Peyer's patch (tissue), 4 donors: ENCODE measurements at regions not wholly inside any gene's neighbourhood (a gene's known extent, or its start where the extent isn't known, plus 50 kb on each side); places are given as distances from the start of the nearest gene placed in this dataset.

Source experiments
- DNase-seq, 3 donors: peaks; one replicate each; pipeline ENCODE4 v3.0.0-alpha.2; 2017 to 2019
- H3K27ac ChIP-seq, 4 donors: fragments of 200-600 bp; sonication (generic); one replicate each; pipeline ENCODE4 v1.5.1; 2016 to 2019
- H3K27me3 ChIP-seq, 2 donors: fragments of 200-600 bp; sonication (generic); one replicate each; pipeline ENCODE4 v1.5.1; 2019
- H3K36me3 ChIP-seq, 3 donors: fragments of 200-600 bp; sonication (generic); one replicate each; pipeline ENCODE4 v1.5.1; 2016 to 2019
- H3K4me1 ChIP-seq, 4 donors: fragments of 200-600 bp; sonication (generic); one replicate each; pipeline ENCODE4 v1.5.1; 2016 to 2019
- H3K4me3 ChIP-seq, 4 donors: fragments of 200-600 bp; sonication (generic); 1 replicate in 3 of 4; 2 replicates in 1 of 4; pipeline ENCODE4 v1.5.1; 2016 to 2019; ENCODE audit warnings: mild to moderate bottlenecking in 1 of 4
- H3K9me3 ChIP-seq, 4 donors: fragments of 200-600 bp; sonication (generic); one replicate each; pipeline ENCODE4 v1.5.1; 2016 to 2019; ENCODE audit warnings: mild to moderate bottlenecking in 1 of 4
- POLR2A ChIP-seq, 2 donors: fragments of 450-650 bp; IDR thresholded peaks; one replicate each; pipeline ENCODE4 v1.5.1; 2017; ENCODE audit warnings: antibody characterized with exemption in 2 of 2, mild to moderate bottlenecking in 2 of 2, moderate library complexity in 2 of 2
- TF ChIP-seq, protein P1 (sequence below), 6 experiments: fragments of 450-650 bp in 4 of 6; fragments of 200-600 bp in 2 of 6; sonication (generic) in 1 of 6; IDR thresholded peaks; one replicate each; pipeline ENCODE4 v1.5.1; 2017 to 2019; ENCODE audit warnings: antibody characterized with exemption in 6 of 6, mild to moderate bottlenecking in 3 of 6, moderate library complexity in 1 of 6

- Histone ChIP-seq H3K4me3 (no peak overlapping the region), H3K27me3 (no peaks in the 10 kb centered on the region), H3K9me3 (no peaks in the 10 kb centered on the region), H3K27ac (no peak overlapping the region), H3K4me1 (no peaks in the 10 kb centered on the region), H3K36me3 (no peaks in the 10 kb centered on the region)
- TF ChIP-seq POLR2A (IDR thresholded peaks at IDR 0.05), result no peak
- TF ChIP-seq, protein P1, sequence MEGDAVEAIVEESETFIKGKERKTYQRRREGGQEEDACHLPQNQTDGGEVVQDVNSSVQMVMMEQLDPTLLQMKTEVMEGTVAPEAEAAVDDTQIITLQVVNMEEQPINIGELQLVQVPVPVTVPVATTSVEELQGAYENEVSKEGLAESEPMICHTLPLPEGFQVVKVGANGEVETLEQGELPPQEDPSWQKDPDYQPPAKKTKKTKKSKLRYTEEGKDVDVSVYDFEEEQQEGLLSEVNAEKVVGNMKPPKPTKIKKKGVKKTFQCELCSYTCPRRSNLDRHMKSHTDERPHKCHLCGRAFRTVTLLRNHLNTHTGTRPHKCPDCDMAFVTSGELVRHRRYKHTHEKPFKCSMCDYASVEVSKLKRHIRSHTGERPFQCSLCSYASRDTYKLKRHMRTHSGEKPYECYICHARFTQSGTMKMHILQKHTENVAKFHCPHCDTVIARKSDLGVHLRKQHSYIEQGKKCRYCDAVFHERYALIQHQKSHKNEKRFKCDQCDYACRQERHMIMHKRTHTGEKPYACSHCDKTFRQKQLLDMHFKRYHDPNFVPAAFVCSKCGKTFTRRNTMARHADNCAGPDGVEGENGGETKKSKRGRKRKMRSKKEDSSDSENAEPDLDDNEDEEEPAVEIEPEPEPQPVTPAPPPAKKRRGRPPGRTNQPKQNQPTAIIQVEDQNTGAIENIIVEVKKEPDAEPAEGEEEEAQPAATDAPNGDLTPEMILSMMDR (IDR thresholded peaks at IDR 0.05), result no peak
- no peak for DNase-seq
Observed at GRCh38 chr5:8870349-8870958, 675.4 kb downstream of the SEMA5A start.

- Histone ChIP-seq H3K27ac (no peak overlapping the region), H3K4me1 (no peaks in the 10 kb centered on the region), H3K36me3 (no peaks in the 10 kb centered on the region), H3K9me3 (no peaks in the 10 kb centered on the region), H3K4me3 (no peak overlapping the region), H3K27me3 (no peaks in the 10 kb centered on the region)
- TF ChIP-seq, protein P1 (IDR thresholded peaks at IDR 0.05), result no peak
- TF ChIP-seq POLR2A (IDR thresholded peaks at IDR 0.05), result no peak
- DNase-seq, result no peak
Observed at GRCh38 chr5:8870959-8871355, 674.9 kb downstream of the SEMA5A start.

DNA sequence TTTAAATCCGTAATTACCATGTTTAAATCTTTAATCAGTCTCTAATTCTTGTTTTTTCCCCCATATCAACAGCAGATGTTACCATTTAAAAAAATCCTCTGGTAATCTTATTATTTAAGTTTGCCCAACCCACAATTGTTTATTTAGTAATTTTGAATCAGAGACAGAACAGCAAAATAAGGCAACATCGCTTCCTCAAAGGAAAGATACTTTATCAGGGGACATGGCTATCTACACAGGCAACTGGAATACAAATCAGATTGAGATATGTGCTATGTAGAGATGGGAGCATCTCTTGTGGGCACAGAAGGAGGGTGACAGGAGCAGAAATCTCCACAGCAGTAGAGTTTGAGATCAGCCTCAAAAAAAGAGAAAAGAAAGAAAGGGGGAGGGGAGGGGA is 674.4 kb downstream of the SEMA5A start:
- Histone ChIP-seq H3K27ac (no peak overlapping the region), H3K4me3 (no peak overlapping the region), H3K27me3 (no peaks in the 10 kb centered on the region), H3K9me3 (no peaks in the 10 kb centered on the region), H3K4me1 (no peaks in the 10 kb centered on the region), H3K36me3 (no peaks in the 10 kb centered on the region)
- TF ChIP-seq, protein P1 (IDR thresholded peaks at IDR 0.05), result no peak
- TF ChIP-seq POLR2A (IDR thresholded peaks at IDR 0.05), result no peak
- no peak for DNase-seq

DNA sequence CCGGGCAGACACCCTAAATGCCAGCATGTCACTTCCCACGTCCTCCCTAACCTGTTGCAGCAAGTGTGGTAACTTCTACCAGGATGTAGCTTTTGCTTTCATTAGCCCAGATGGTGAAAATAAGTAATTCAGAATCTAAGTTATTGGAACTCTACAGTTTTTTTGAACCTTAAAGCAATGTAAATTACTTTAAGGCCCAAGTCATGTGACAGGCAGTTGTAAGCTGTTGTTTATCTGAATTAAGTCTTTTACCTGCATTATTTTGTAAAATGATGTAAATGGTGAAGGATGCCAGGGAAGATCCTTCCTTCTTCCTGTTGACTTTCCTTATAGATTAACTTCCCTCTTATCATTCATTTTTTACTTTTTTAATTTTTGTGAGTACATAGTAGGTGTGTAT is 670.2 kb downstream of the SEMA5A start:
- H3K36me3 ChIP-seq, result no peaks in the 10 kb centered on the region
- no peaks in the 10 kb centered on the region for H3K4me1 ChIP-seq
- no peak for DNase-seq
- no peak overlapping the region for H3K4me3 ChIP-seq
- no peak for TF ChIP-seq POLR2A (IDR thresholded peaks at IDR 0.05)
- TF ChIP-seq, protein P1 (IDR thresholded peaks at IDR 0.05), result no peak
- no peak overlapping the region for H3K27ac ChIP-seq
- no peaks in the 10 kb centered on the region for H3K9me3 ChIP-seq
- no peaks in the 10 kb centered on the region for H3K27me3 ChIP-seq

GRCh38 chr5:8879248-8879647 is 666.6 kb downstream of the SEMA5A start:
- Histone ChIP-seq H3K4me3 (no peak overlapping the region), H3K27ac (no peak overlapping the region), H3K9me3 (no peaks in the 10 kb centered on the region), H3K4me1 (no peaks in the 10 kb centered on the region), H3K27me3 (no peaks in the 10 kb centered on the region), H3K36me3 (no peaks in the 10 kb centered on the region)
- no peak for TF ChIP-seq POLR2A (IDR thresholded peaks at IDR 0.05)
- TF ChIP-seq, protein P1 (IDR thresholded peaks at IDR 0.05), result no peak
- no peak for DNase-seq

DNA sequence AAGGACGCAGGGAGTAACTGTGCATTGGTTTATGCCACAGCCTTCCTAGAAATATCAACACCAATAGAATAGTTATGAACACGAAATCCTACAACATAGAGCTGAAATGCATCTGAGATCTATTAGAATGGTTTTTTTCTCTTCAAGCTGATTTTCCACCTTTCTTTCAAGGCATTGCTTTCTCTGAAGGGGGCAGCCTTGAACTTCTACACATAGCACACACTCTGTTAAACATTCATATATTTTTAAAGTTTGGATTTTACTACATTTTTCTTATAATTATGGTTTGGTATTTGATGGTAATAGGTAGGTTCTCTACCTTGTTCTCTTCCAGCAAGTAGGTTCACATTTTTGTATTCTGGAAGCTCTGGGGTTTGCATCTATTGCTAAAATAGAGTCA is 661.8 kb downstream of the SEMA5A start:
- Histone ChIP-seq H3K27me3 (no peaks in the 10 kb centered on the region), H3K9me3 (no peaks in the 10 kb centered on the region), H3K27ac (no peak overlapping the region), H3K36me3 (no peaks in the 10 kb centered on the region), H3K4me3 (no peak overlapping the region), H3K4me1 (no peaks in the 10 kb centered on the region)
- no peak for DNase-seq
- TF ChIP-seq, protein P1 (IDR thresholded peaks at IDR 0.05), result no peak
- no peak for TF ChIP-seq POLR2A (IDR thresholded peaks at IDR 0.05)
